Neural cell (in vitro differentiated cells): ENCODE measurements at regions not wholly inside any gene's neighbourhood (a gene's known extent, or its start where the extent isn't known, plus 50 kb on each side); places are given as distances from the start of the nearest gene placed in this dataset.

Experiments used
- H2AFZ ChIP-seq: fragments of 200-600, 300-800 bp; sonication (generic), shearing (Covaris generic); 2 replicates; pipeline ENCODE4 v1.6.0; 2014; ENCODE audit warnings: low read depth, mild to moderate bottlenecking, antibody characterized with exemption, low read length, moderate library complexity
- H3F3A ChIP-seq: fragments of 200-600 bp; shearing (Covaris generic); 2 replicates; pipeline ENCODE4 v1.6.1; 2016; ENCODE audit warnings: mild to moderate bottlenecking, moderate library complexity, mixed read lengths, antibody characterized with exemption, low read length; ENCODE audit not compliant: insufficient read depth, poor library complexity, severe bottlenecking
- H3K27ac ChIP-seq: fragments of 200-600, 300-800 bp; sonication (generic), shearing (Covaris generic); 2 replicates; pipeline ENCODE4 v1.5.1; 2014; ENCODE audit warnings: mild to moderate bottlenecking, low read length, moderate library complexity
- H3K27me3 ChIP-seq: fragments of 300-800, 200-600 bp; sonication (generic), shearing (Covaris generic); 2 replicates; pipeline ENCODE4 v1.6.0; 2014; ENCODE audit warnings: mild to moderate bottlenecking, low read depth, low read length, moderate library complexity; ENCODE audit not compliant: insufficient read depth
- H3K36me3 ChIP-seq: fragments of 300-800, 200-600 bp; sonication (generic), shearing (Covaris generic); 2 replicates; pipeline ENCODE4 v1.5.1; 2014; ENCODE audit warnings: mild to moderate bottlenecking, antibody characterized with exemption, low read length, moderate library complexity; ENCODE audit not compliant: insufficient read depth
- H3K4me2 ChIP-seq: fragments of 300-800, 200-600 bp; sonication (generic), shearing (Covaris generic); 2 replicates; pipeline ENCODE4 v1.6.0; 2014; ENCODE audit warnings: mild to moderate bottlenecking, low read length
- H3K4me3 ChIP-seq: fragments of 300-800, 200-600 bp; sonication (generic), shearing (Covaris generic); 2 replicates; pipeline ENCODE4 v1.5.1; 2014; ENCODE audit warnings: mild to moderate bottlenecking, low read length, moderate library complexity
- H3K79me2 ChIP-seq: fragments of 200-600 bp; shearing (Covaris generic); replicated peaks from 2 replicates; pipeline ENCODE4 v1.6.0; 2014; ENCODE audit warnings: mild to moderate bottlenecking, low read length, moderate library complexity; ENCODE audit not compliant: insufficient read depth
- H3K9ac ChIP-seq: fragments of 300-800, 200-600 bp; sonication (generic), shearing (Covaris generic); 2 replicates; pipeline ENCODE4 v1.6.1; 2016; ENCODE audit warnings: mild to moderate bottlenecking, low read length, mixed read lengths
- H3K9me2 ChIP-seq: fragments of 200-600 bp; shearing (Covaris generic); 2 replicates; pipeline ENCODE4 v1.6.1; 2016; ENCODE audit warnings: mild to moderate bottlenecking, low read length, mixed read lengths; ENCODE audit not compliant: insufficient read depth
- H3K9me3 ChIP-seq: fragments of 200-600, 300-800 bp; sonication (generic), shearing (Covaris generic); 2 replicates; pipeline ENCODE4 v1.6.1; 2016; ENCODE audit warnings: mild to moderate bottlenecking, mixed run types, low read length, moderate library complexity, mixed read lengths
- H4K20me1 ChIP-seq: fragments of 200-600 bp; shearing (Covaris generic); 2 replicates; pipeline ENCODE4 v1.6.1; 2016; ENCODE audit warnings: mild to moderate bottlenecking, mixed run types; ENCODE audit not compliant: insufficient read depth
- EP300 ChIP-seq: fragments of 450-650 bp; conservative IDR thresholded peaks from 2 replicates; pipeline ENCODE4 v1.6.1; 2014; ENCODE audit warnings: antibody characterized with exemption, mild to moderate bottlenecking, moderate library complexity; ENCODE audit not compliant: poor library complexity, severe bottlenecking
- EZH2 ChIP-seq: fragments of 200-600, 300-800 bp; shearing (Covaris generic), sonication (generic); IDR thresholded peaks from 2 replicates; pipeline ENCODE4 v1.6.1; 2014; ENCODE audit warnings: antibody characterized with exemption, low read length, borderline replicate concordance, mild to moderate bottlenecking; ENCODE audit not compliant: insufficient read depth, poor library complexity, severe bottlenecking
- MXI1 ChIP-seq: fragments of 450-650 bp; conservative IDR thresholded peaks from 2 replicates; pipeline ENCODE4 v1.6.1; 2014; ENCODE audit warnings: antibody characterized with exemption, mild to moderate bottlenecking; ENCODE audit not compliant: poor library complexity, severe bottlenecking
- POLR2AphosphoS5 ChIP-seq: IDR thresholded peaks from 2 replicates; pipeline ENCODE4 v1.6.1; 2012
- RAD21 ChIP-seq: fragments of 450-650 bp; conservative IDR thresholded peaks from 2 replicates; pipeline ENCODE4 v1.6.1; 2014; ENCODE audit warnings: antibody characterized with exemption, mild to moderate bottlenecking, moderate library complexity
- REST ChIP-seq: IDR thresholded peaks from 2 replicates; pipeline ENCODE4 v1.6.1; 2012; ENCODE audit warnings: borderline replicate concordance
- SMC3 ChIP-seq: fragments of 450-650 bp; conservative IDR thresholded peaks from 2 replicates; pipeline ENCODE4 v1.6.1; 2014; ENCODE audit warnings: antibody characterized with exemption, mild to moderate bottlenecking, moderate library complexity; ENCODE audit not compliant: poor library complexity
- TAF1 ChIP-seq: IDR thresholded peaks from 2 replicates; pipeline ENCODE4 v1.6.1; 2012; ENCODE audit warnings: low read depth
- TF ChIP-seq, protein P1 (sequence below): fragments of 450-650 bp; IDR thresholded peaks from 2 replicates; pipeline ENCODE4 v1.5.1; 2014; ENCODE audit warnings: antibody characterized with exemption, mild to moderate bottlenecking, moderate library complexity; ENCODE audit not compliant: poor library complexity, severe bottlenecking

- H3K4me2 ChIP-seq = no peak overlapping the region
- H3K27ac ChIP-seq = no peak overlapping the region
- H3K79me2 ChIP-seq = no peaks in the 10 kb centered on the region
- no peak overlapping the region for H3K4me3 ChIP-seq
- no peak overlapping the region for H3K9ac ChIP-seq
- no peaks in the 10 kb centered on the region for H3K9me2 ChIP-seq
- H3K9me3 ChIP-seq = no peaks in the 10 kb centered on the region
- H2AFZ ChIP-seq = no peak overlapping the region
- no peaks in the 10 kb centered on the region for H3K36me3 ChIP-seq
- no peak for TF ChIP-seq EZH2
- no peak for TF ChIP-seq RAD21
- TF ChIP-seq REST = no peak
- no peak for TF ChIP-seq POLR2AphosphoS5
- no peak for TF ChIP-seq MXI1
- TF ChIP-seq SMC3 = no peak
- TF ChIP-seq, protein P1, sequence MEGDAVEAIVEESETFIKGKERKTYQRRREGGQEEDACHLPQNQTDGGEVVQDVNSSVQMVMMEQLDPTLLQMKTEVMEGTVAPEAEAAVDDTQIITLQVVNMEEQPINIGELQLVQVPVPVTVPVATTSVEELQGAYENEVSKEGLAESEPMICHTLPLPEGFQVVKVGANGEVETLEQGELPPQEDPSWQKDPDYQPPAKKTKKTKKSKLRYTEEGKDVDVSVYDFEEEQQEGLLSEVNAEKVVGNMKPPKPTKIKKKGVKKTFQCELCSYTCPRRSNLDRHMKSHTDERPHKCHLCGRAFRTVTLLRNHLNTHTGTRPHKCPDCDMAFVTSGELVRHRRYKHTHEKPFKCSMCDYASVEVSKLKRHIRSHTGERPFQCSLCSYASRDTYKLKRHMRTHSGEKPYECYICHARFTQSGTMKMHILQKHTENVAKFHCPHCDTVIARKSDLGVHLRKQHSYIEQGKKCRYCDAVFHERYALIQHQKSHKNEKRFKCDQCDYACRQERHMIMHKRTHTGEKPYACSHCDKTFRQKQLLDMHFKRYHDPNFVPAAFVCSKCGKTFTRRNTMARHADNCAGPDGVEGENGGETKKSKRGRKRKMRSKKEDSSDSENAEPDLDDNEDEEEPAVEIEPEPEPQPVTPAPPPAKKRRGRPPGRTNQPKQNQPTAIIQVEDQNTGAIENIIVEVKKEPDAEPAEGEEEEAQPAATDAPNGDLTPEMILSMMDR = no peak
- no peak for TF ChIP-seq TAF1
- TF ChIP-seq EP300 = no peak
- H3K27me3 ChIP-seq = no peaks in the 10 kb centered on the region
- no peaks in the 10 kb centered on the region for H3F3A ChIP-seq
- no peaks in the 10 kb centered on the region for H4K20me1 ChIP-seq
Measured at GRCh38 chr2:20148923-20149702, 75.8 kb downstream of the SDC1 start.

DNA sequence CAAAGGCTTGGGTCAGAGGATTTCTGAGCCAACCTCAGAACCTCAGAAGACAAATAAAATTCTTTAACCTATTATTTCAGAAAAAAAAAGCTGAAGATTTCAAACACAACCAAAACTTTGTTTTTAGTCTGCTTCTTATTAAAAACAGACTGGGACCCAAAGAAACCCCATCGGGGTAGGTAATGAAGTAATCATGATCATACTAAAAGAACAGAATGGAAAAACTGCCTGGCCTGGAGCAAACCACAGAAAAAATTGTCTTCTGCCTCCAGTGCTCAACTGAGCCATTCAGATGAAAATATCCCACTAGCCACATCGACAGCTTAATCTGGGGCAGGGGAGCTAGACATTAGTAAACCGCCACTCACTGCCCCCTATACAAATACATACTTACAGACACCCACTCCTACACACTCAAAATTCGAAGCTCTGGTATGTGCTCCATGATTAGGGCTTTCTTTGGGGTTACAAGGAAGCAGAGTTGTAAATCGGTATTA is 76.5 kb downstream of the SDC1 start:
- no peak for TF ChIP-seq RAD21
- no peak for TF ChIP-seq TAF1
- TF ChIP-seq EZH2 = no peak
- no peak for TF ChIP-seq SMC3
- TF ChIP-seq, protein P1 = no peak
- TF ChIP-seq POLR2AphosphoS5 = no peak
- TF ChIP-seq EP300 = no peak
- H3K4me3 ChIP-seq = no peak overlapping the region
- no peaks in the 10 kb centered on the region for H3K36me3 ChIP-seq
- no peak overlapping the region for H3K27ac ChIP-seq
- H2AFZ ChIP-seq = no peak overlapping the region
- H3K4me2 ChIP-seq = no peak overlapping the region
- H3K79me2 ChIP-seq = no peaks in the 10 kb centered on the region
- no peaks in the 10 kb centered on the region for H3F3A ChIP-seq
- H4K20me1 ChIP-seq = no peaks in the 10 kb centered on the region
- H3K27me3 ChIP-seq = no peaks in the 10 kb centered on the region
- no peak overlapping the region for H3K9ac ChIP-seq
- no peaks in the 10 kb centered on the region for H3K9me2 ChIP-seq
- H3K9me3 ChIP-seq = no peaks in the 10 kb centered on the region
